SJSA1 (cell line): ENCODE measurements at regions not wholly inside any gene's neighbourhood (a gene's known extent, or its start where the extent isn't known, plus 50 kb on each side); places are given as distances from the start of the nearest gene placed in this dataset.

ENCODE experiments used
- DNase-seq, 2 experiments: peaks; one replicate each; pipeline ENCODE4 v3.0.0-alpha.2; 2015 to 2020; ENCODE audit warnings: low spot score in 2 of 2, low read depth in 1 of 2
- H3K27ac ChIP-seq: fragments of 250-450 bp; sonication (Bioruptor Pico); 2 replicates; pipeline ENCODE4 v1.5.1; 2020; ENCODE audit warnings: mild to moderate bottlenecking, moderate library complexity
- H3K27me3 ChIP-seq: fragments of 250-450 bp; sonication (Bioruptor Pico); replicated peaks from 2 replicates; pipeline ENCODE4 v1.5.1; 2020; ENCODE audit warnings: mild to moderate bottlenecking, moderate library complexity
- H3K36me3 ChIP-seq: fragments of 250-450 bp; sonication (Bioruptor Pico); 2 replicates; pipeline ENCODE4 v1.5.1; 2020; ENCODE audit warnings: mild to moderate bottlenecking
- H3K4me1 ChIP-seq: fragments of 250-450 bp; sonication (Bioruptor Pico); replicated peaks from 2 replicates; pipeline ENCODE4 v1.6.1; 2021; ENCODE audit warnings: mild to moderate bottlenecking
- H3K4me3 ChIP-seq: fragments of 250-450 bp; sonication (Bioruptor Pico); 2 replicates; pipeline ENCODE4 v1.5.1; 2020; ENCODE audit warnings: mild to moderate bottlenecking
- H3K9me3 ChIP-seq: fragments of 250-450 bp; sonication (Bioruptor Pico); replicated peaks from 2 replicates; pipeline ENCODE4 v1.5.1; 2020; ENCODE audit warnings: mild to moderate bottlenecking

DNA sequence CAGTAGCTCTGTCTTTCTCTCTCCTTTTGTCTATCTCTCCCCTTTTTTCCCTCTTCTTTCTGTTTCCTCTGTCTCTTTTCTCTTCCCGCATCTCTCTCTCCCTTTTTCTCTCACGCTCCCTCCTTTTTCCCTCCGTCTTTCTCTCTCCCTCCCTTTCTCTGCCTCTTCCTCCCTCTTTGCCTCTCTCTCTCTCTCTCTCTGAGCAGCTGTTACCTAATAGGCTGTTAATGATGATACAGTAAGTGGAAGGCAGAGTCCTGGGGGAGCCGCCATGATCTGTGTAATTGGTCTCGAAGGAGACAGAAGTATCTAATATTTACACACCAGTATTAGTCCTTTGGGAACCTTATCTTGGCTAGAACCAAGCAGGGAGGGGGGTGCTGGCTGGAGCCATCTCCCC, 136.1 kb upstream of the CIBAR2 start:
- H3K27ac ChIP-seq = no peak overlapping the region
- H3K36me3 ChIP-seq = no peaks in the 10 kb centered on the region
- no peak for DNase-seq
- H3K4me3 ChIP-seq = no peak overlapping the region
- peaks cover 4% of the 10 kb centered on the region for H3K4me1 ChIP-seq
- no peaks in the 10 kb centered on the region for H3K9me3 ChIP-seq
- H3K27me3 ChIP-seq = no peaks in the 10 kb centered on the region

DNA sequence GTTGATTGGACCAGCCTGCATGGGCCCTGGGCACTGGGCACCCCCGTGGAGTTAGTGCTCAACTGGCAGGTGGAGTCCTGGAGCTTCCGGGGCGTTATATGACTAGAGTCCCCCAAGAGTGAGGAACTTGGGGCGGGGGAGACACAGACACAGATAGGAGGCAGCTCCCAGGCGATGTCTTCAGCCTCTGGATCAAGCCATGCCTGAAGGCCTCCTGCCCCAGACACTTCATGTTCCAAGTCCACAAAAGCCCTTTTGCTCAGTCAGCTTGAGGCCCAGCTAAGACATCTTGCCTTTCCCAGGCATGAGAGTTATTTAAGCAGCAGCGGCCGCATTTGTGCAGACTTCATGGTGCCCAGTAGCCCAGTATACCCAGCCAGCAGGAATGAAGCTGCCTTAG, 136.6 kb upstream of the CIBAR2 start:
- no peak for DNase-seq
- H3K27me3 ChIP-seq = no peaks in the 10 kb centered on the region
- H3K27ac ChIP-seq = no peak overlapping the region
- H3K4me1 ChIP-seq = peaks cover 4% of the 10 kb centered on the region
- no peaks in the 10 kb centered on the region for H3K36me3 ChIP-seq
- no peaks in the 10 kb centered on the region for H3K9me3 ChIP-seq
- no peak overlapping the region for H3K4me3 ChIP-seq

DNA sequence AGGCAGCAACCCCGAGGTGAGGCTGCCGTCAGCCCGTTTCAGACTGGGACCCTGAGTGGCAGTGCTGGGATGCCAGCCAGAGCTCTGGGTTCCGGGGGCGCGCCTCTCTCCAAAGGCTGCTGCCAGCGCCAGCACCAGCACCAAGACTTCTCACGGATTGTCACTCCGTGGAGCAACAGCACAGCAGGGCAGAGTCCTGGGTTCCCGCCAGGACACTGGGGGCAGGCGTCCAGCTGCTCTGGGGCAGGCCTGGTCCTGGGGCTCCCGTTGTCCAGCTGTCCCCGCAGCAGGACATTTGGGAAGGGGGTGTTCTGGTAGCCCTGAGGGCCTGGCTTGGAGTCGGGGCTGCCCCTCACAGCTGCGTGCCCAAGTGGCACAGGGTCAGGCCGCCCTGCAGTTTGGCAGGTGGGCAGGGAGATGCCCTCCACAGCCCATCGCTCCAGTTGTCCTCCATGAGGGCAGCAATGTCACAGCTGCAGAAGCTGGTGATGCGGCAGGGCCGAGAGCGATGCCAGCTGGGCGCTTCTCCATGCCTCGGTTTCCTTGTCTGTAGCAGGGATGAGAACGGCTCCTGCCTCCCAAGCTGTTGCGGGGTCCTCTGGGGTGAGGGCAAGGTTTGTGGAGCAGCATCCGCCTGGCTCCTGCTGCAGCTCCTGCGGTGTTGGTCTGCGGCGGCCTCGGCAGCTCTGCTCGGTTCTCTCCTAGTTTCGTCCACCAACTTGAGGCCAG, 137.3 kb upstream of the CIBAR2 start:
- Histone ChIP-seq H3K27ac (no peak overlapping the region), H3K4me1 (peaks cover 4% of the 10 kb centered on the region), H3K4me3 (no peak overlapping the region), H3K9me3 (no peaks in the 10 kb centered on the region), H3K36me3 (no peaks in the 10 kb centered on the region), H3K27me3 (no peaks in the 10 kb centered on the region)
- no peak for DNase-seq

DNA sequence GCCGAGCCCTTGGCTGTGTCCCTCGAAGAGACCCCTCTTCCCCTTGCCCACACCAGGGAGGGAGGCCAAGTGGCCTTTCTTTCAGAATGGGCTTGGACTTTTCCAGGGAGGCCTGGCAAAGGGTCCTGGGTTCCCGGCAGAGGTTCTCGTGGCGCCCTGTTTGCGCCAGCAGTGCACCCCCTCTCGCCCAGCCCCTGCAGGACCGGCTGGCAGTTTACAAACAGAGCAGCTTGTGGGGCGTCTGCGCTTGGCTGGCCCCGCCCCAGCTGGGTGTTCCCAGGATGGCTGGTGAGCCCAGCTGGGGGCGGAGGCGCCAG, 137.8 kb upstream of the CIBAR2 start:
- Histone ChIP-seq H3K36me3 (no peaks in the 10 kb centered on the region), H3K27me3 (no peaks in the 10 kb centered on the region), H3K4me1 (peaks cover 4% of the 10 kb centered on the region), H3K4me3 (no peak overlapping the region), H3K9me3 (no peaks in the 10 kb centered on the region), H3K27ac (no peak overlapping the region)
- DNase-seq = no peak

DNA sequence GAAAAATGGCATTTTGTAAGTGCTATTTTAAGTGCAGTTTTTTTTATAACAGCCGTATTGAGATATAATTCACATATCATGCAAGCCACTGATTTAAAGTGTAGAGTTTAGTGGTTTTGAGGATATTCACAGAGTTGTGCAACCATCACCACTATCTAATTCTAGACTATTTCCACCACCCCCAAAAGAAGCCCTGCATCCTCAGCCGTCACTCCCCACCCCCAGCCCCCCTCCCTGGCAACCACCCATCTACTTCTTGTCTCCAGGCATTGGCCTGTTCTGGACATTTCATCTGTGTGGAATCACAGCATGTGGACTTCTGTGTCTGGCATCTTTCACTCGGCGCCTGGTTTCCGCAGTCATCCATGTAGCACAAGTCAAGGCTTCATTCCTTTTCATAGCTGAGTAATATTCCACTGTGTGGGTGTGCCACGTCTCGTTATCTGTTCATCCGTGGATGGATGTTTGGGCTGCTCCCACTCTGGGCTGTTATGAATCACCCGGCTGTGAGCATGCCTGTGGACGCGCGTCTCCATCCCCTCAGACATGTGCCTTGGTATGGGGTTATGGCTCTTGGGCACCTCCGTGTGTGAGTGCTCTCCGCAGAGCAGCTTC, 138.4 kb upstream of the CIBAR2 start:
- H3K27ac ChIP-seq = no peak overlapping the region
- no peaks in the 10 kb centered on the region for H3K27me3 ChIP-seq
- no peak for DNase-seq
- no peaks in the 10 kb centered on the region for H3K9me3 ChIP-seq
- no peaks in the 10 kb centered on the region for H3K36me3 ChIP-seq
- peaks cover 2% of the 10 kb centered on the region for H3K4me1 ChIP-seq
- no peak overlapping the region for H3K4me3 ChIP-seq

- no peak for DNase-seq
- H3K36me3 ChIP-seq = no peaks in the 10 kb centered on the region
- no peak overlapping the region for H3K4me3 ChIP-seq
- H3K27me3 ChIP-seq = no peaks in the 10 kb centered on the region
- H3K27ac ChIP-seq = no peak overlapping the region
- H3K4me1 ChIP-seq = no peaks in the 10 kb centered on the region
- no peaks in the 10 kb centered on the region for H3K9me3 ChIP-seq
These were observed 139.0 kb upstream of the CIBAR2 start for GRCh38 chr16:85251225-85251760.

- Histone ChIP-seq H3K27ac (no peak overlapping the region), H3K4me1 (no peaks in the 10 kb centered on the region), H3K36me3 (no peaks in the 10 kb centered on the region), H3K9me3 (no peaks in the 10 kb centered on the region), H3K27me3 (no peaks in the 10 kb centered on the region), H3K4me3 (no peak overlapping the region)
- DNase-seq = no peak
These were observed 139.7 kb upstream of the CIBAR2 start for GRCh38 chr16:85252014-85252413.

DNA sequence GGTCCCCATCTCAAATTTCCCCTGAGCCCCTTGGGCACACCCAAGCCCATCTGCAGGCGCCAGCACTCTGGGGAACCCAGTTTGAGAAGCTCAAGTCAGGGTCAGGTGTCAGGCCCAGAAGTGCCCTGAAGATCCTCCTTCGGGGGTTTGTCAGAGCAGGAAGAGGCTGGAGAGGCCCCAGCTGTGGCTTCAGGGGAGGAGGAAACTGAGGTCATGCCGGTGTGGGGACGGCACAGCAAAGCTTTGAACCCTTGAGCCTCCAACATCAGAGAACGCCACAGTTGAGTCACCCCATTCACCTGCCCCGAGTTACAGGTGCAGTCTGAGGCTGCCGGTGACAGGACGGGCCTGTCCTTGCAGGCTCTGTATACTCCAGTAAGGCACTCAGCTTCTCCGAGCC, 140.2 kb upstream of the CIBAR2 start:
- Histone ChIP-seq H3K36me3 (no peaks in the 10 kb centered on the region), H3K27ac (no peak overlapping the region), H3K4me1 (no peaks in the 10 kb centered on the region), H3K4me3 (no peak overlapping the region), H3K9me3 (no peaks in the 10 kb centered on the region), H3K27me3 (no peaks in the 10 kb centered on the region)
- no peak for DNase-seq

DNA sequence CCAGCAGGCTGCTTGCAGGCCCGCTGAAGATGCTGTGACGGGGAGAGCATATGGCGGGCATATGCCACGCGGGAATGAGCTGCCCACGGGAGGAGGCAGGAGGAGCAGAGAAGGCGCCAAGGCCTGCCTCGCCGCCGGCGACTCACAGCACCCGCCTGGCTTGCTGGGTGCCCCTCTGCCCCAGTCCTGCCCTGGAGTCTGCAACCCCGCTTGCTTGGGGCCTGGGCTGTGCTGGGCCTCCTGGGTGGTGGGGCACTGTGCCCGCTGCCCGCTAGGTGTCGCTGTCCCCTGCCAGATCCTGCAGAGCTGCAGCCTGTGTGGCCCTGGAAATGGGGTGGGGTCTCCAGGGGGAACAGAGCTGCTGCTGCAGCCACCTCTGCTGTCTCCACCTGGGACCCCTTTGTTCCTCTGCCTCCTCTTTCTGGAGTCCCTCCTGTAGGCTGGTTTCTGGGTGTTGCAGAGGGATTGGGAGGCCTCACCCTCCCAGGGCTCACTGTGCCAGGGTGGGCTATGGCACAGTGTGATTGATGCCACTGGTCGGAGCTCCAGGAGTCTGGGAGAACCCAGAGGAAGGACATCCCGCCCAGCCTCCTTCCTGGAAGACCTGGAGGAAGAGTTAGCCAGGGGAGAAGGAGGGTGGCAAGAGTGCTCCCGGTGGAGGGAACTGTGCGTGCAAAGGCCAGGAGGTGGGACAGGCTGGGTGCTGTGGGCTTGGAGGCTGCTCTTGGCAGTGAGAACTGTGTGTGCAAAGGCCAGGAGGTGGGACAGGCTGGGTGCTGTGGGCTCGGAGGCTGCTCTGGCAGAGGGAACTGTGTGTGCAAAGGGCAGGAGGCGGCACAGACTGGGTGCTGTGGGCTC, 141.0 kb upstream of the CIBAR2 start:
- Histone ChIP-seq H3K27me3 (no peaks in the 10 kb centered on the region), H3K9me3 (no peaks in the 10 kb centered on the region), H3K27ac (no peak overlapping the region), H3K4me1 (no peaks in the 10 kb centered on the region), H3K4me3 (no peak overlapping the region), H3K36me3 (no peaks in the 10 kb centered on the region)
- DNase-seq = peak in 1 of 2 experiments; percentile 41

- DNase-seq = no peak
- Histone ChIP-seq H3K4me1 (no peaks in the 10 kb centered on the region), H3K27ac (no peak overlapping the region), H3K36me3 (no peaks in the 10 kb centered on the region), H3K9me3 (no peaks in the 10 kb centered on the region), H3K27me3 (no peaks in the 10 kb centered on the region), H3K4me3 (no peak overlapping the region)
These were observed 141.8 kb upstream of the CIBAR2 start for GRCh38 chr16:85254051-85254450.

- Histone ChIP-seq H3K27me3 (no peaks in the 10 kb centered on the region), H3K9me3 (no peaks in the 10 kb centered on the region), H3K27ac (no peak overlapping the region), H3K36me3 (no peaks in the 10 kb centered on the region), H3K4me3 (no peak overlapping the region), H3K4me1 (0 out of 2 replicates have a peak, but pooled peaks cover 3% of the 10 kb centered on the region)
- no peak for DNase-seq
These were observed 142.6 kb upstream of the CIBAR2 start for GRCh38 chr16:85254921-85255320.

- no peaks in the 10 kb centered on the region for H3K36me3 ChIP-seq
- H3K27ac ChIP-seq = no peak overlapping the region
- H3K9me3 ChIP-seq = no peaks in the 10 kb centered on the region
- H3K27me3 ChIP-seq = no peaks in the 10 kb centered on the region
- 0 out of 2 replicates have a peak, but pooled peaks cover 3% of the 10 kb centered on the region for H3K4me1 ChIP-seq
- no peak overlapping the region for H3K4me3 ChIP-seq
- no peak for DNase-seq
These were observed 143.5 kb upstream of the CIBAR2 start for GRCh38 chr16:85255777-85256176.

DNA sequence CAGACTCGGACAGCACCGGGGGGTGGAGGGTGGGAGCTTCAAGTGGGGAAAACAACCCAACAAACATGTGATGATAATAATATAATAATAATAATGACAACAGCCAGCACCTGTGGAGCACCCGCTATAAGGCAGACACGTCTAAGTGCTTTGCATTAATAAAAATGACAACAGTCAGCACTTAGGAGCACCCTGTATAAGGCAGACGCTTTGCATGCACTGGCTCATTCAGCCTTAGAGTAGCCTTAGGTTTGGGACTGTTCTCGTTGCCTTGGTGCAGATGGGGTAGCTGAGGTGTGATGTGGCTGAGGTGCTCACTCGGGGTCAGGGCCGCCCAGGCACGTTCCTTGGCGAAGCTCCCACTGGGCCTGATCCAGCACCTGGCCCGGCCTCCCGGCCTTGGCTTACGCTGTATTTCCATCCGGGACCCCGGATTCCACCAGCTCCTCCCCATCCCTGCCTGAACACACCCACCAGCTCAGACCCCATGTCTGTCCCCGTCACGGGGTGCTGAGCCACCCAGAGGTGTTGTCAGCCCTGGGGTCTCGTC, 144.0 kb upstream of the CIBAR2 start:
- H3K4me3 ChIP-seq = no peak overlapping the region
- H3K27ac ChIP-seq = no peak overlapping the region
- H3K4me1 ChIP-seq = 0 out of 2 replicates have a peak, but pooled peaks cover 3% of the 10 kb centered on the region
- no peak for DNase-seq
- H3K27me3 ChIP-seq = no peaks in the 10 kb centered on the region
- no peaks in the 10 kb centered on the region for H3K9me3 ChIP-seq
- no peaks in the 10 kb centered on the region for H3K36me3 ChIP-seq

- no peaks in the 10 kb centered on the region for H3K9me3 ChIP-seq
- no peak for DNase-seq
- no peak overlapping the region for H3K27ac ChIP-seq
- H3K36me3 ChIP-seq = no peaks in the 10 kb centered on the region
- no peak overlapping the region for H3K4me3 ChIP-seq
- 0 out of 2 replicates have a peak, but pooled peaks cover 3% of the 10 kb centered on the region for H3K4me1 ChIP-seq
- no peaks in the 10 kb centered on the region for H3K27me3 ChIP-seq
These were observed 145.2 kb upstream of the CIBAR2 start for GRCh38 chr16:85257483-85257882.
